ENCODE measurements at regions not wholly inside any gene's neighbourhood (a gene's known extent, or its start where the extent isn't known, plus 50 kb on each side); places are given as distances from the start of the nearest gene placed in this dataset.

- H3K27ac ChIP-seq = peak overlapping the region; percentile 68
- H3K36me3 ChIP-seq (ENCODE audit: low read depth) = no peaks in the 10 kb centered on the region
- DNase-seq = no peak
- H3F3A ChIP-seq (ENCODE audit: insufficient read depth) = peaks cover 21% of the 10 kb centered on the region
- WGBS, 2 experiments (ENCODE audit: low coverage in 1 of 2, low lambda C conversion rate in 2 of 2, missing lambda C conversion rate in 2 of 2) = 60 to 61% methylated on average over 4 of the region's 4 CpGs
- H3K4me3 ChIP-seq = peak overlapping the region; percentile 43
- no peaks in the 10 kb centered on the region for H3K27me3 ChIP-seq (replicated peaks; ENCODE audit: insufficient read depth)
- no peak overlapping the region for H2AFZ ChIP-seq
- no peaks in the 10 kb centered on the region for H4K20me1 ChIP-seq (ENCODE audit: insufficient read depth)
- H3K9ac ChIP-seq = 0 out of 2 replicates have a peak overlapping the region, but pooled peaks have one; percentile 14
- H3K79me2 ChIP-seq (ENCODE audit: insufficient read depth) = no peaks in the 10 kb centered on the region
- in situ Hi-C loops (cut with MboI) = no loop called here
- H3K4me2 ChIP-seq (ENCODE audit: unreplicated experiment) = peak overlapping the region; percentile 72
- no peaks in the 10 kb centered on the region for H3K9me2 ChIP-seq (ENCODE audit: insufficient read depth)
- TF ChIP-seq EZH2 (IDR thresholded peaks at IDR 0.05; ENCODE audit: insufficient read depth, poor library complexity, severe bottlenecking) = no peak
- TF ChIP-seq EZH2phosphoT487 (IDR thresholded peaks at IDR 0.05; ENCODE audit: insufficient read depth, low read depth) = no peak
- peaks cover 21% of the 10 kb centered on the region for H3K4me1 ChIP-seq (ENCODE audit: insufficient read depth)
- no peaks in the 10 kb centered on the region for H3K9me3 ChIP-seq (ENCODE audit: low read depth)
Measured at GRCh38 chr4:54165011-54165410, 64.1 kb upstream of the PDGFRA start.

DNA sequence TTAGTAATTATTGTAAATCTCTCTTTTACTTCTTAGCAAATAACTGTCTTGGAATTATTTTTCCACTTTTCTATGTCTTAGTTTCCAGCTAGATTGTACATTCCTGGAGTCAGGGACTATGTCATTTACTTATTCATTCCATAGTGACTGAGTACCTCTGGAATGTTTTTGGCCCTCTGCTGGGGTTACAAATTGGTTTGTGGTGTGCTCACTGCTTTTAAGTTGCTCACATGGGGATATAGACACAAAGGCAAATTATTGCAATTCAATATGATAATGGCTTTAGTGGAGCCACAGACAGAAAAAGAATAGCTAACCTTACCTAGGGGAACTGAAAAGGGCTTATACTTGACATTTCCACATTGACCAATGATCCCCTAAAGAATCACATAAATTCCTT lies 63.7 kb upstream of the PDGFRA start:
- H4K20me1 ChIP-seq (ENCODE audit: insufficient read depth) = no peaks in the 10 kb centered on the region
- 0 out of 2 replicates have a peak overlapping the region, but pooled peaks have one; percentile 14 for H3K9ac ChIP-seq
- peak overlapping the region; percentile 72 for H3K4me2 ChIP-seq (ENCODE audit: unreplicated experiment)
- in situ Hi-C loops (cut with MboI) = no loop called here
- DNase-seq = peak; percentile 93
- peak overlapping the region; percentile 68 for H3K27ac ChIP-seq
- peak overlapping the region; percentile 43 for H3K4me3 ChIP-seq
- peaks cover 21% of the 10 kb centered on the region for H3F3A ChIP-seq (ENCODE audit: insufficient read depth)
- no peaks in the 10 kb centered on the region for H3K9me3 ChIP-seq (ENCODE audit: low read depth)
- no peak overlapping the region for H2AFZ ChIP-seq
- no peak for TF ChIP-seq EZH2 (IDR thresholded peaks at IDR 0.05; ENCODE audit: insufficient read depth, poor library complexity, severe bottlenecking)
- no peak for TF ChIP-seq EZH2phosphoT487 (IDR thresholded peaks at IDR 0.05; ENCODE audit: insufficient read depth, low read depth)
- H3K36me3 ChIP-seq (ENCODE audit: low read depth) = no peaks in the 10 kb centered on the region
- peaks cover 21% of the 10 kb centered on the region for H3K4me1 ChIP-seq (ENCODE audit: insufficient read depth)
- H3K79me2 ChIP-seq (ENCODE audit: insufficient read depth) = no peaks in the 10 kb centered on the region
- no peaks in the 10 kb centered on the region for H3K27me3 ChIP-seq (replicated peaks; ENCODE audit: insufficient read depth)
- H3K9me2 ChIP-seq (ENCODE audit: insufficient read depth) = no peaks in the 10 kb centered on the region

DNA sequence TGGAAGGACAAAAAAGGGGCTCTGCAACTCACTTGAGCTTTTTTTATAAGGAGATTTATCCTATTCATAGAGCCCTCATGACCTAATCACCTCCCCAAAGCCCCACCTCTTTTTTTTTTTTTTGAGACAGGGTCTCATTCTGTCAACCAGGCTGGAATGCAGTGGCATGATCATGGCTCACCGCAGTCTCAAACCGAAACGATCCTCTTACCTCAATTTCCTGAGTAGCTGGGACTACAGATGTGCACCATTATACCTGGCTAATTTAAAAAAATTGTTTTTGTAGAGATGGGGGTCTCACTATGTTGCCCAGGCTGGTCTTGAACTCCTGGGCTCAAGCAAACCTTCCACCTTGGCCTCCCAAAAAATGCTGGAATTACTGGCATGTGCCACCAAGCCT lies 61.6 kb upstream of the PDGFRA start:
- in situ Hi-C loops (cut with MboI) = no loop called here
- no peak overlapping the region for H3K27ac ChIP-seq
- peaks cover 21% of the 10 kb centered on the region for H3F3A ChIP-seq (ENCODE audit: insufficient read depth)
- no peak overlapping the region for H2AFZ ChIP-seq
- peaks cover 21% of the 10 kb centered on the region for H3K4me1 ChIP-seq (ENCODE audit: insufficient read depth)
- 77 to 93% methylated on average over 3 of the region's 3 CpGs for WGBS, 2 experiments (ENCODE audit: low coverage in 1 of 2, low lambda C conversion rate in 2 of 2, missing lambda C conversion rate in 2 of 2)
- DNase-seq = no peak
- no peak overlapping the region for H3K4me3 ChIP-seq
- TF ChIP-seq EZH2 (IDR thresholded peaks at IDR 0.05; ENCODE audit: insufficient read depth, poor library complexity, severe bottlenecking) (no peak), EZH2phosphoT487 (IDR thresholded peaks at IDR 0.05; ENCODE audit: insufficient read depth, low read depth) (no peak)
- H3K27me3 ChIP-seq (replicated peaks; ENCODE audit: insufficient read depth) = no peaks in the 10 kb centered on the region
- no peaks in the 10 kb centered on the region for H3K9me3 ChIP-seq (ENCODE audit: low read depth)
- H4K20me1 ChIP-seq (ENCODE audit: insufficient read depth) = no peaks in the 10 kb centered on the region
- H3K9ac ChIP-seq = no peak overlapping the region
- no peak overlapping the region for H3K4me2 ChIP-seq (ENCODE audit: unreplicated experiment)
- H3K9me2 ChIP-seq (ENCODE audit: insufficient read depth) = no peaks in the 10 kb centered on the region
- no peaks in the 10 kb centered on the region for H3K36me3 ChIP-seq (ENCODE audit: low read depth)
- H3K79me2 ChIP-seq (ENCODE audit: insufficient read depth) = no peaks in the 10 kb centered on the region

DNA sequence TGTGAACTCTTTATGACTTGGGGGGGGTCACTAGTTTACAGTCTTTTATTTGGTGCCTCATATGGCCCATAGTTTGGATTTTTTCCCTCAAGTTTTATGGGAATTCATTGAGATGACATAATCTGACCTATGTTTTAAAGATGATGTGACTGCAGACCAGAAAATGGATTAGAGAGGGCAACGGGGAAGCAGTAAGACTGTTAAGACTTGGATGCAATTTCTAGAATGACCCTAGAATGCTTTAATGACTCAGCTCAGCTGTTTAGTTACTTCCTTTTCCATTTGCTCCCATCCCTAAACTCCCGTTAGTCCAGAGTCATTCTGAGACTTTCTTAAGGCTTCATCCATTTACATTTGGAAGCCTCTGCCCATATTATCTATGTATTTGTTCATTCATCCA lies 59.9 kb upstream of the PDGFRA start:
- Histone ChIP-seq H3K27me3 (replicated peaks; ENCODE audit: insufficient read depth) (no peaks in the 10 kb centered on the region), H4K20me1 (ENCODE audit: insufficient read depth) (no peaks in the 10 kb centered on the region), H3K9ac (no peak overlapping the region), H2AFZ (no peak overlapping the region), H3K79me2 (ENCODE audit: insufficient read depth) (no peaks in the 10 kb centered on the region), H3F3A (ENCODE audit: insufficient read depth) (peaks cover 18% of the 10 kb centered on the region), H3K9me3 (ENCODE audit: low read depth) (no peaks in the 10 kb centered on the region), H3K27ac (no peak overlapping the region), H3K4me3 (no peak overlapping the region), H3K9me2 (ENCODE audit: insufficient read depth) (no peaks in the 10 kb centered on the region), H3K4me2 (ENCODE audit: unreplicated experiment) (no peak overlapping the region), H3K4me1 (ENCODE audit: insufficient read depth) (peaks cover 20% of the 10 kb centered on the region), H3K36me3 (ENCODE audit: low read depth) (no peaks in the 10 kb centered on the region)
- no peak for TF ChIP-seq EZH2 (IDR thresholded peaks at IDR 0.05; ENCODE audit: insufficient read depth, poor library complexity, severe bottlenecking)
- no peak for TF ChIP-seq EZH2phosphoT487 (IDR thresholded peaks at IDR 0.05; ENCODE audit: insufficient read depth, low read depth)
- in situ Hi-C loops (cut with MboI) = no loop called here
- DNase-seq = no peak
- WGBS, 2 experiments (ENCODE audit: low coverage in 1 of 2, low lambda C conversion rate in 2 of 2, missing lambda C conversion rate in 2 of 2) = 72 to 77% methylated on average over 2 of the region's 2 CpGs

DNA sequence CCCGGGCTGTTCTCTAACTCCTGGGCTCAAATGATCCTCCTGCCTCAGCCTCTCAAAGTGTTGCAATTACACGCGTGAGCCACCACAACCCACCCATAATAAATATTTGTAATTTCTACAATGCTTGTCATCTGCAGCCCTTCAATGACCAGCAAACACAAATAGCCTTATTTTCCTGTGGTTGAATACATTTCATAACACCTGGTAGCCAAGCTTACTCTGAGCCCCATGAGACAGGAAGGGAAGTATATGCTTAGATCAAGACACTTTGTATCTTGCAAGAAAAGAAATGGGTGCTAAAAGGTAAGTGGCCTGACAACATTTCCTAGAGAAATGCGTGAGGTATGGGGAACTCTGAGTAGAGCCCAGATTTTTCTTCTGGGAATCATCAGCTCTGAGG lies 56.9 kb upstream of the PDGFRA start:
- DNase-seq = no peak
- Histone ChIP-seq H3K36me3 (ENCODE audit: low read depth) (no peaks in the 10 kb centered on the region), H2AFZ (no peak overlapping the region), H3K4me2 (ENCODE audit: unreplicated experiment) (no peak overlapping the region), H3K4me1 (ENCODE audit: insufficient read depth) (0 out of 2 replicates have a peak, but pooled peaks cover 2% of the 10 kb centered on the region), H3K27ac (no peak overlapping the region), H3K4me3 (no peak overlapping the region), H3K79me2 (ENCODE audit: insufficient read depth) (no peaks in the 10 kb centered on the region), H3F3A (ENCODE audit: insufficient read depth) (no peaks in the 10 kb centered on the region), H3K9me2 (ENCODE audit: insufficient read depth) (no peaks in the 10 kb centered on the region), H3K9me3 (ENCODE audit: low read depth) (no peaks in the 10 kb centered on the region), H3K9ac (no peak overlapping the region), H4K20me1 (ENCODE audit: insufficient read depth) (no peaks in the 10 kb centered on the region), H3K27me3 (replicated peaks; ENCODE audit: insufficient read depth) (no peaks in the 10 kb centered on the region)
- TF ChIP-seq EZH2phosphoT487 (IDR thresholded peaks at IDR 0.05; ENCODE audit: insufficient read depth, low read depth) (no peak), EZH2 (IDR thresholded peaks at IDR 0.05; ENCODE audit: insufficient read depth, poor library complexity, severe bottlenecking) (no peak)
- WGBS, 2 experiments (ENCODE audit: low coverage in 1 of 2, low lambda C conversion rate in 2 of 2, missing lambda C conversion rate in 2 of 2) = 85 to 92% methylated on average over 4 of the region's 4 CpGs
- in situ Hi-C loops (cut with MboI) = no loop called here
